H7 (cell line): ENCODE measurements at regions not wholly inside any gene's neighbourhood (a gene's known extent, or its start where the extent isn't known, plus 50 kb on each side); places are given as distances from the start of the nearest gene placed in this dataset.

ENCODE experiments used
- DNase-seq: peaks from one replicate; pipeline ENCODE4 v3.0.0; 2012
- H3K27me3 ChIP-seq: 2 replicates; pipeline ENCODE4 v1.6.0; 2011; ENCODE audit warnings: mild to moderate bottlenecking, low read length; ENCODE audit not compliant: control insufficient read depth, insufficient read depth
- H3K36me3 ChIP-seq: replicated peaks from 2 replicates; pipeline ENCODE4 v1.5.1; 2011; ENCODE audit warnings: low read length; ENCODE audit not compliant: control insufficient read depth, insufficient read depth
- H3K4me3 ChIP-seq: 2 replicates; pipeline ENCODE4 v1.5.1; 2011; ENCODE audit warnings: low read depth, mild to moderate bottlenecking, control low read depth, low read length, moderate library complexity; ENCODE audit not compliant: insufficient read depth

- no peak for DNase-seq
- H3K36me3 ChIP-seq = no peaks in the 10 kb centered on the region
- no peak overlapping the region for H3K4me3 ChIP-seq
- no peaks in the 10 kb centered on the region; the same call in 1 of the 2 replicates for H3K27me3 ChIP-seq
These were observed 330.2 kb downstream of the TEX29 start for GRCh38 chr13:111650626-111651025.

- Histone ChIP-seq H3K27me3 (no peaks in the 10 kb centered on the region; the same call in 1 of the 2 replicates), H3K36me3 (no peaks in the 10 kb centered on the region), H3K4me3 (no peak overlapping the region)
- DNase-seq = no peak
These were observed 332.2 kb downstream of the TEX29 start for GRCh38 chr13:111652676-111653075.

- no peak for DNase-seq
- no peaks in the 10 kb centered on the region; the same call in 1 of the 2 replicates for H3K27me3 ChIP-seq
- no peaks in the 10 kb centered on the region for H3K36me3 ChIP-seq
- no peak overlapping the region for H3K4me3 ChIP-seq
These were observed 334.1 kb downstream of the TEX29 start for GRCh38 chr13:111654531-111654930.

DNA sequence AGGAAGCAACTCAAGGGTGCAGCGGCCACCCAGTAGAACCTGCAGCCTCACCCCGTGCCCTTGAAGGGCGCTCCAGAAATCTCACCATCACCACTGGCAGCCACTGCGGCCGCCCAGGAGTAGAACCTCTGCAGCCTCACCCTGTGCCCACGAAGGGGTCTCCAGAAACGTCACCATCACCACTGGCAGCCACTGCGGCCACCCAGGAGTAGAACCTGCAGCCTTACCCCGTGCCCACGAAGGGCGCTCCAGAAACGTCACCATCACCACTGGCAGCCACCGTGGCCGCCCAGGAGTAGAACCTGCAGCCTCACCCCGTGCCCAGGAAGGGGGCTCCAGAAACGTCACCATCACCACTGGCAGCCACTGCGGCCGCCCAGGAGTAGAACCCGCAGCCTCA is 336.0 kb downstream of the TEX29 start:
- H3K27me3 ChIP-seq = no peaks in the 10 kb centered on the region; the same call in 1 of the 2 replicates
- no peak for DNase-seq
- H3K36me3 ChIP-seq = no peaks in the 10 kb centered on the region
- no peak overlapping the region for H3K4me3 ChIP-seq

DNA sequence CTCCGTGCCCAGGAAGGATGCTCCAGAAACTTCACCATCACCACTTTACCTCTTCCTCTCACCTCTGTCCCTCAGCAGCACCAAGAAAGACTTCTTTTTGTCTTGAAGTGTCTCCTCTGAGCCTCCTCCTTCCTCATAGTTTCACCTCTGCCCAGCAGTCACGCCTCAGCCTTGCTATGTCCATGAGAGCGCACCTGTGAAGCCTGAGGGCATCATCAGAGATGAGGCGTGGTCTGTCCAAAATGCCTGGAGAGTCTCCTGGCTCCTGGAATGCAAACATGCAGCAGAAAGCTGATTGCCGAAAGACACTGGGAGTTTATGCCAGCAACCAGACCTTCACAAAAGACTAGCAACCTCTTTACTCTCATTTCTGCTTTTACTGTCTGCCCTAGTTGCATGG is 336.6 kb downstream of the TEX29 start:
- H3K4me3 ChIP-seq = no peak overlapping the region
- H3K27me3 ChIP-seq = no peaks in the 10 kb centered on the region; the same call in 1 of the 2 replicates
- DNase-seq = no peak
- H3K36me3 ChIP-seq = no peaks in the 10 kb centered on the region

DNA sequence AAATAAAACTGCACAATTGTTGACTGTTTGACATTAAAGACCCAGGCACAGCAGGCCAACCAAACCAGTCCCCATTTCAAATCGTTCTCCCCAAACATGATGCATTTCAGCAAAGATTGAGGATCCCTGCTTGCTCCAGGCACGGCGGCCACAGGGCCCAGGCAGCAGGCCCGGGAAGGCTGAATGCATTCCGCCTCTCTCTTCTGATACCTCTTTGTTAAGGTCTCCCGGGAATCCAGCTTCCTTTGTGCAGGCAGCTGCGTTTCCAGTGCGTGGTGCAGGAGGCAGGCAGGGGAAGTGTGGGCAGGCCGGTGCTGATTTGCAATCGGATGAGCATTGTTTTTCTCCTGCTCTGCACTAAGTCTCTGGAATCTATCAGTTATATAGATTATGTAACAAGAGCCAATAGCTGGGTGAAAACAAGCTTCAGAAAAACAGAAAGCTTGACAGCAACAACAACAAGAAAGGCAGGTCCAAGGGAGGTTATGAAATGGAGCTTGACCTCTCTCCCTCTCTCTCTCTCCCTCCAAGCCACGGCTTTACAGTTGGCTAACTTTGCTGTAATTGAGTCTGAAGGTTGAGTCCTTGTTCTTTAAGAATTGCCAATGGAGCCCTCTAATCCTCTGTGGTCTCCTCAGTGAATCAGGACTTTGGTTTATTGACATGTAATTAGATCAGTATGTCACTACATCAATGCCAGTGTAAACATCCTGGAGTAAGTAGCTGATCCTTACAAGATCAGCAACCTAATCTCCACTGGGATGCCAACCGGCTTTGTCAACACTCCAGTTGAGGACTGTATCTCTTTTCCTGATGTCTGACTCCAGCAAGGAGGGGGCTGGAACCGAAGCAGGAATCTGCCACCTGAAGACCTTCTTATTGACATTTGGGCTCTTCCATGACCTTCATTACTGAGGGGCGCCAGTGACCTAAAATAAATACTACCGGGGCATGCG is 338.0 kb downstream of the TEX29 start:
- DNase-seq = peak; percentile 87
- Histone ChIP-seq H3K36me3 (no peaks in the 10 kb centered on the region), H3K4me3 (no peak overlapping the region), H3K27me3 (no peaks in the 10 kb centered on the region; the same call in 1 of the 2 replicates)

GRCh38 chr13:111659219-111659775 is 338.9 kb downstream of the TEX29 start:
- H3K4me3 ChIP-seq = no peak overlapping the region
- DNase-seq = no peak
- H3K27me3 ChIP-seq = no peaks in the 10 kb centered on the region; the same call in 1 of the 2 replicates
- H3K36me3 ChIP-seq = no peaks in the 10 kb centered on the region

DNA sequence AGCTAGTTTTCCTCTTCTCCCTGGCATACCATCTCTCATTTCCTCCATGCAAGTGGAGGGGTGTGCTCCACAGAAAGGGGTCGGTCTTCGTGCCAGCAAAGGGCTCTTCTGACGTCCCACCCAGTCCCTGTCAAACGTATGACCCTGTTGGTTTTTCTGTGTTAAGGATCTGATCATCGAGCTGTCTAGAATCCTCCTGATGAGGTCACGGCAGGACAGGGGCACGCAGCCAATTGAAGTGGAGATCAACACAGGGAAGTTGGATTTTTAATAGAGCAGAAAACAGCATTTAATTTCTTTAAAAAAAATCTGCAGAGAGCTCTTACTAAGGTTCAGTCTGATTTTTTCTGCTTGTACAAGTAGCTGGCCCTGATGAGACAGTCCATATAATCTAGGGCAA is 339.4 kb downstream of the TEX29 start:
- no peaks in the 10 kb centered on the region for H3K36me3 ChIP-seq
- H3K27me3 ChIP-seq = no peaks in the 10 kb centered on the region; the same call in 1 of the 2 replicates
- no peak for DNase-seq

GRCh38 chr13:111661052-111661451 is 340.6 kb downstream of the TEX29 start:
- DNase-seq = no peak
- H3K27me3 ChIP-seq = no peaks in the 10 kb centered on the region; the same call in 1 of the 2 replicates

More for the DNA sequence above, 339.4 kb downstream of the TEX29 start:
- H3K4me3 ChIP-seq = no peak overlapping the region

DNA sequence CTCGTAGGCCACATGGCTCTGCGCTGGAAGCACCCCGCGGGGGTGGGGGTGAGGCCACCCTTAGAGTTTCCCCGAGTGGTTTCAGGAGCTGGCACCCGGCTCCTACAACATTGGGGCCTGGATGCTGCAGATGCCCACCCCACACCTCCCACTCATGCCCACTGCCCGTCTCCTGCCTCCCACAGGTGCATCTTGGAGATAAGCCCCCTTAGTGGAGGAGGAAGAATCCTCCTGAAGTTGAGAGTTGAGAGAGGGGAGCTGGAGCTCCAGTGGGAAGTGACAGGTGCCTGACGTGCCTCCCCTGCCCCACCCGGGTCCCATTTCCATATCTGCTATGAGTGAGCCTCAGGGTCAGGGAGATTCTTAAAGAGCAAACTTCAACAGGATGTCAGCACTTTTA is 341.3 kb downstream of the TEX29 start:
- H3K4me3 ChIP-seq = no peak overlapping the region
- H3K36me3 ChIP-seq = no peaks in the 10 kb centered on the region
- DNase-seq = no peak
- no peaks in the 10 kb centered on the region; the same call in 1 of the 2 replicates for H3K27me3 ChIP-seq

More at GRCh38 chr13:111661052-111661451, 340.6 kb downstream of the TEX29 start:
- Histone ChIP-seq H3K36me3 (no peaks in the 10 kb centered on the region), H3K4me3 (no peak overlapping the region)

- no peak overlapping the region for H3K4me3 ChIP-seq
- no peak for DNase-seq
- no peaks in the 10 kb centered on the region for H3K27me3 ChIP-seq
- H3K36me3 ChIP-seq = no peaks in the 10 kb centered on the region
These were observed 342.0 kb downstream of the TEX29 start for GRCh38 chr13:111662451-111662850.

DNA sequence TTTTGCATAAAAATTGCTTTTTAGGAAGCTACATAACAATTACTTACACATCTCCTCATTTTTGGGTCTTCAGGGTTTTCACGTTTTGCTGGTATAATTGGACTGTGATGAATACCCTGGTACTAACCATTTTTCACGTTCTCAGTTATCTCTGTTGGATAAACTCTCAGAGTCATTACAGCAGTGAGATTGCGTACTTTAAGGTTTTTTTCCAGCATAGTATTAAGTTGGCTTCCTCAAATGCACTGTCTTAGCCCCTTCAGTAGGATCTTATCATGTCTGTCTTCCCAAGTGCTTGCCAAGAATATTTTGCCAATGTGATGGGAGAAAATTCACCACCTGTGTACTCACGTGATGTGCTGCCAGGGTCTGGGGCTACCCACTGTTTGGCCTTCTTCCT is 342.5 kb downstream of the TEX29 start:
- Histone ChIP-seq H3K4me3 (no peak overlapping the region), H3K27me3 (no peaks in the 10 kb centered on the region), H3K36me3 (no peaks in the 10 kb centered on the region)
- no peak for DNase-seq

DNA sequence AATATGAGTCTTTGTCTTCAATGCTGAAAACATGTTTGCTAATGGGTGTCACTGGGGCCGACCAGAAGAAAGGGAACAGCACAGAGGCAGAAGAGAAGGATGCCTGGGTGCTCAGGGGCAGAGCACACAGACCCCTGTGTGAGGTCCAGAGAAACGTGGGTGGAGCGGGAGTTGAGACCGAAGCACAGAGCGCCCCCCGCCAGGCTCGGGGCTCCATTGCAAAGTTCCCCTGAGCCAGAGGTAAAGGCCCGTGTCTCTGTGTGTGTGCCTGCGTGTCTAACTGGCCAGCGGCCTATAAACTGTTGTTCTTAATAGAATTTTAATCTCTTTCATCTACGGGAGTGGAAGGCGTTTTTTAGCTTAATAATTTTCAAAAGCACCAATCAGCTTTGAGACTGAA is 343.1 kb downstream of the TEX29 start:
- no peaks in the 10 kb centered on the region for H3K36me3 ChIP-seq
- DNase-seq = peak; percentile 79
- H3K4me3 ChIP-seq = no peak overlapping the region
- no peaks in the 10 kb centered on the region for H3K27me3 ChIP-seq

GRCh38 chr13:111663953-111664421 is 343.5 kb downstream of the TEX29 start:
- no peaks in the 10 kb centered on the region for H3K27me3 ChIP-seq

GRCh38 chr13:111664696-111665095 is 344.3 kb downstream of the TEX29 start:
- DNase-seq = no peak
- H3K4me3 ChIP-seq = no peak overlapping the region
- H3K36me3 ChIP-seq = no peaks in the 10 kb centered on the region
- no peaks in the 10 kb centered on the region for H3K27me3 ChIP-seq

More at GRCh38 chr13:111663953-111664421, 343.5 kb downstream of the TEX29 start:
- Histone ChIP-seq H3K36me3 (no peaks in the 10 kb centered on the region), H3K4me3 (no peak overlapping the region)
- DNase-seq = no peak
